Mononuclear cell (primary cell): ENCODE measurements at regions not wholly inside any gene's neighbourhood (a gene's known extent, or its start where the extent isn't known, plus 50 kb on each side); places are given as distances from the start of the nearest gene placed in this dataset.

Source experiments
- H3K27me3 ChIP-seq: 2 replicates; pipeline ENCODE4 v1.6.0; 2011; ENCODE audit warnings: low read length, control low read depth; ENCODE audit not compliant: insufficient read depth
- H3K4me1 ChIP-seq: 2 replicates; pipeline ENCODE4 v1.5.1; 2011; ENCODE audit warnings: mild to moderate bottlenecking, low read length, control low read depth; ENCODE audit not compliant: insufficient read depth
- H3K4me3 ChIP-seq: 2 replicates; pipeline ENCODE4 v1.5.1; 2011; ENCODE audit warnings: mild to moderate bottlenecking, low read length, moderate library complexity
- H3K9me3 ChIP-seq: 2 replicates; pipeline ENCODE4 v1.5.1; 2011; ENCODE audit warnings: low read depth, mild to moderate bottlenecking, control low read depth, low read length

- no peaks in the 10 kb centered on the region for H3K4me1 ChIP-seq
- no peaks in the 10 kb centered on the region for H3K9me3 ChIP-seq
- H3K27me3 ChIP-seq: no peaks in the 10 kb centered on the region
- no peak overlapping the region for H3K4me3 ChIP-seq
These were observed 195.2 kb upstream of the CDH4 start for GRCh38 chr20:61056627-61057442.

GRCh38 chr20:61057443-61058121, 194.5 kb upstream of the CDH4 start:
- H3K4me3 ChIP-seq: no peak overlapping the region
- H3K4me1 ChIP-seq: no peaks in the 10 kb centered on the region
- no peaks in the 10 kb centered on the region for H3K9me3 ChIP-seq
- H3K27me3 ChIP-seq: no peaks in the 10 kb centered on the region

- no peaks in the 10 kb centered on the region for H3K27me3 ChIP-seq
- no peaks in the 10 kb centered on the region for H3K4me1 ChIP-seq
- no peak overlapping the region for H3K4me3 ChIP-seq
- no peaks in the 10 kb centered on the region for H3K9me3 ChIP-seq
These were observed 190.1 kb upstream of the CDH4 start for GRCh38 chr20:61061981-61062380.

GRCh38 chr20:61065853-61066252, 186.2 kb upstream of the CDH4 start:
- no peak overlapping the region for H3K4me3 ChIP-seq
- no peaks in the 10 kb centered on the region for H3K9me3 ChIP-seq
- no peaks in the 10 kb centered on the region for H3K27me3 ChIP-seq
- no peaks in the 10 kb centered on the region for H3K4me1 ChIP-seq

GRCh38 chr20:61066526-61066925, 185.5 kb upstream of the CDH4 start:
- H3K4me1 ChIP-seq: no peaks in the 10 kb centered on the region
- H3K9me3 ChIP-seq: no peaks in the 10 kb centered on the region
- no peaks in the 10 kb centered on the region for H3K27me3 ChIP-seq
- H3K4me3 ChIP-seq: no peak overlapping the region

- Histone ChIP-seq H3K4me3 (no peak overlapping the region), H3K27me3 (no peaks in the 10 kb centered on the region), H3K4me1 (no peaks in the 10 kb centered on the region), H3K9me3 (no peaks in the 10 kb centered on the region)
These were observed 184.8 kb upstream of the CDH4 start for GRCh38 chr20:61067221-61067620.

GRCh38 chr20:61072398-61072797, 179.7 kb upstream of the CDH4 start:
- H3K9me3 ChIP-seq: no peaks in the 10 kb centered on the region
- H3K4me3 ChIP-seq: no peak overlapping the region
- H3K4me1 ChIP-seq: no peaks in the 10 kb centered on the region
- no peaks in the 10 kb centered on the region for H3K27me3 ChIP-seq

- H3K4me1 ChIP-seq: no peaks in the 10 kb centered on the region
- H3K9me3 ChIP-seq: no peaks in the 10 kb centered on the region
- no peak overlapping the region for H3K4me3 ChIP-seq
- H3K27me3 ChIP-seq: no peaks in the 10 kb centered on the region
These were observed 178.7 kb upstream of the CDH4 start for GRCh38 chr20:61073376-61073775.

GRCh38 chr20:61082720-61083119, 169.3 kb upstream of the CDH4 start:
- no peaks in the 10 kb centered on the region for H3K27me3 ChIP-seq
- H3K4me3 ChIP-seq: no peak overlapping the region
- H3K4me1 ChIP-seq: no peaks in the 10 kb centered on the region
- no peaks in the 10 kb centered on the region for H3K9me3 ChIP-seq

GRCh38 chr20:61083431-61083830, 168.6 kb upstream of the CDH4 start:
- no peaks in the 10 kb centered on the region for H3K9me3 ChIP-seq
- H3K4me3 ChIP-seq: no peak overlapping the region
- no peaks in the 10 kb centered on the region for H3K27me3 ChIP-seq
- no peaks in the 10 kb centered on the region for H3K4me1 ChIP-seq

- H3K4me1 ChIP-seq: no peaks in the 10 kb centered on the region
- H3K4me3 ChIP-seq: no peak overlapping the region
- no peaks in the 10 kb centered on the region for H3K27me3 ChIP-seq
- H3K9me3 ChIP-seq: no peaks in the 10 kb centered on the region
These were observed 166.0 kb upstream of the CDH4 start for GRCh38 chr20:61086031-61086430.

- peaks cover 11% of the 10 kb centered on the region for H3K9me3 ChIP-seq
- no peaks in the 10 kb centered on the region for H3K4me1 ChIP-seq
- H3K4me3 ChIP-seq: no peak overlapping the region
- H3K27me3 ChIP-seq: no peaks in the 10 kb centered on the region
These were observed 161.5 kb upstream of the CDH4 start for GRCh38 chr20:61090541-61090940.

- Histone ChIP-seq H3K4me3 (no peak overlapping the region), H3K27me3 (no peaks in the 10 kb centered on the region), H3K4me1 (no peaks in the 10 kb centered on the region), H3K9me3 (peaks cover 11% of the 10 kb centered on the region)
These were observed 159.8 kb upstream of the CDH4 start for GRCh38 chr20:61092251-61092650.

- H3K9me3 ChIP-seq: peaks cover 11% of the 10 kb centered on the region
- no peak overlapping the region for H3K4me3 ChIP-seq
- no peaks in the 10 kb centered on the region for H3K4me1 ChIP-seq
- H3K27me3 ChIP-seq: no peaks in the 10 kb centered on the region
These were observed 157.5 kb upstream of the CDH4 start for GRCh38 chr20:61094581-61094980.

- no peak overlapping the region for H3K4me3 ChIP-seq
- H3K9me3 ChIP-seq: peaks cover 11% of the 10 kb centered on the region
- H3K4me1 ChIP-seq: no peaks in the 10 kb centered on the region
- no peaks in the 10 kb centered on the region for H3K27me3 ChIP-seq
These were observed 155.6 kb upstream of the CDH4 start for GRCh38 chr20:61096463-61096862.

- no peak overlapping the region for H3K4me3 ChIP-seq
- H3K4me1 ChIP-seq: no peaks in the 10 kb centered on the region
- peaks cover 3% of the 10 kb centered on the region for H3K9me3 ChIP-seq
- no peaks in the 10 kb centered on the region for H3K27me3 ChIP-seq
These were observed 152.3 kb upstream of the CDH4 start for GRCh38 chr20:61099806-61100205.
